ENCODE measurements at regions not wholly inside any gene's neighbourhood (a gene's known extent, or its start where the extent isn't known, plus 50 kb on each side); places are given as distances from the start of the nearest gene placed in this dataset.

DNA sequence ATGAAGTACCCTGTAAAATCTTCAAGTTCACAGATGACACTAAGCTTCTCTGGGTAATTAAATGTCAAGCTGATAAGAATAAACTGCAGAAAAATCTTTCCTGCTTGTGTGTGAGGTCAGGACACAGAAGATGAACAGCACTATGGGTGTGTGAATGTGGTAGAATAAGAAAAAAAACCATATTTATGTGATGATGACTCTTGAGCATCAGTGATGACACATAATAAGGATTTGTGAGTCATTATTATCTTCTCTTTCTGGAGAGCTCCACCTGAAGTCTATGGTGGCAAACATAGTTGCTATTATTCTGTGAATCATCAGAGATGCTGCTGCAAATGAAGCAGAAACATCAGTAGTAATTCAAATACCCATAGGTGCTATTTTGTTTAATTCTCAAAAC is 422.4 kb downstream of the DIPK2A start:
- ChIA-PET POLR2A (no interaction called here), CTCF (no interaction called here)
- no peak for TF ChIP-seq FOXM1 (IDR thresholded peaks at IDR 0.05; ENCODE audit: borderline replicate concordance)
- no peak for TF ChIP-seq SP1 (IDR thresholded peaks at IDR 0.05)
- TF ChIP-seq NFRKB (IDR thresholded peaks at IDR 0.05), result no peak
- TF ChIP-seq LEF1 (IDR thresholded peaks at IDR 0.05; ENCODE audit: borderline replicate concordance), result no peak
- TF ChIP-seq BHLHE40 (IDR thresholded peaks at IDR 0.05; ENCODE audit: borderline replicate concordance), result no peak
- no peak for TF ChIP-seq ELF4 (IDR thresholded peaks at IDR 0.05)
- no peak for TF ChIP-seq HDGF (IDR thresholded peaks at IDR 0.05; ENCODE audit: borderline replicate concordance)
- no peak for TF ChIP-seq L3MBTL2 (conservative IDR thresholded peaks at IDR 0.05)
- TF ChIP-seq CTBP1 (IDR thresholded peaks at IDR 0.05; ENCODE audit: borderline replicate concordance), result no peak
- TF ChIP-seq PKNOX1 (IDR thresholded peaks at IDR 0.05), result no peak
- no peak for TF ChIP-seq FOXA1 (IDR thresholded peaks at IDR 0.05)
- TF ChIP-seq ARNT (IDR thresholded peaks at IDR 0.05), result no peak
- TF ChIP-seq FOXK2 (IDR thresholded peaks at IDR 0.05), result no peak
- DNase-seq (ENCODE audit: extremely low spot score), result no peak

DNA sequence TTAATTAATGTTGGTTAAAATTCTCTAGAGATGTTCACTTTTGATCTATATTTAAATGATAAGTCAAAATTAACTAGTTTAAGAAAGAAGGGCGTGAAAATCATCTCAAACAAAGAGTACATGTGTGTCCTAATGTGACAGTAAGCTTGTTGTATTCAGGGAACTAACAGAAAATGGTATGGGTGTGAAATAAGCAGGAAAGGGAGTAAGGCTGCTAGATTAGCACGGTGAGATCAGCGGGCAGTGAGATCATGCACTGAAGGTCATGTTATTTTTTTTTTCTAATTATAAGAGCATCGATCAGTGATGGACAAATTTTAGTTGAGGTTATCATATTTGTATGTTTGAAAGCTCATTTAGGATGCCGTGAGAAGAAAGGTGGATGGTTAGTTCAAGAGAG is 430.8 kb downstream of the DIPK2A start:
- ChIA-PET CTCF (no interaction called here), POLR2A (interaction anchor here (1.6 kb wide), 1 partner anchor 431 kb away, joined by 8 read pairs; the partner anchor contains the start of gene DIPK2A)

GRCh38 chr3:144403040-144403457 is 431.4 kb downstream of the DIPK2A start:
- ChIA-PET CTCF (no interaction called here), POLR2A (interaction anchor here (1.6 kb wide), 1 partner anchor 431 kb away, joined by 8 read pairs; the partner anchor contains the start of gene DIPK2A)
- TF ChIP-seq FOXK2 (IDR thresholded peaks at IDR 0.05) (no peak), ARNT (IDR thresholded peaks at IDR 0.05) (no peak), L3MBTL2 (conservative IDR thresholded peaks at IDR 0.05) (no peak)
- no peak for DNase-seq (ENCODE audit: extremely low spot score)

More for the DNA sequence above, 430.8 kb downstream of the DIPK2A start:
- no peak for DNase-seq (ENCODE audit: extremely low spot score)
- TF ChIP-seq PKNOX1 (IDR thresholded peaks at IDR 0.05), result no peak
- no peak for TF ChIP-seq SUZ12 (IDR thresholded peaks at IDR 0.05)
- TF ChIP-seq CTBP1 (IDR thresholded peaks at IDR 0.05; ENCODE audit: borderline replicate concordance), result no peak
- no peak for TF ChIP-seq FOXK2 (IDR thresholded peaks at IDR 0.05)
- no peak for TF ChIP-seq NFRKB (IDR thresholded peaks at IDR 0.05)
- TF ChIP-seq FOXM1 (IDR thresholded peaks at IDR 0.05; ENCODE audit: borderline replicate concordance), result no peak
- no peak for TF ChIP-seq ZNF384 (IDR thresholded peaks at IDR 0.05)
- no peak for TF ChIP-seq L3MBTL2 (conservative IDR thresholded peaks at IDR 0.05)
- no peak for TF ChIP-seq ELF4 (IDR thresholded peaks at IDR 0.05)
- TF ChIP-seq SP1 (IDR thresholded peaks at IDR 0.05), result no peak
- TF ChIP-seq ARNT (IDR thresholded peaks at IDR 0.05), result no peak
- no peak for TF ChIP-seq LEF1 (IDR thresholded peaks at IDR 0.05; ENCODE audit: borderline replicate concordance)
- no peak for TF ChIP-seq HDGF (IDR thresholded peaks at IDR 0.05; ENCODE audit: borderline replicate concordance)

GRCh38 chr3:144407335-144407734 is 435.7 kb downstream of the DIPK2A start:
- DNase-seq (ENCODE audit: extremely low spot score), result no peak
- POLR2A ChIA-PET, result no interaction called here
- CTCF ChIA-PET, result no interaction called here
- TF ChIP-seq CTBP1 (IDR thresholded peaks at IDR 0.05; ENCODE audit: borderline replicate concordance), result no peak
- no peak for TF ChIP-seq SUZ12 (IDR thresholded peaks at IDR 0.05)
- no peak for TF ChIP-seq LEF1 (IDR thresholded peaks at IDR 0.05; ENCODE audit: borderline replicate concordance)

- CTCF ChIA-PET, result no interaction called here
- no peak for DNase-seq (ENCODE audit: extremely low spot score)
- POLR2A ChIA-PET, result no interaction called here
Observed at GRCh38 chr3:144409319-144409718, 437.7 kb downstream of the DIPK2A start.

DNA sequence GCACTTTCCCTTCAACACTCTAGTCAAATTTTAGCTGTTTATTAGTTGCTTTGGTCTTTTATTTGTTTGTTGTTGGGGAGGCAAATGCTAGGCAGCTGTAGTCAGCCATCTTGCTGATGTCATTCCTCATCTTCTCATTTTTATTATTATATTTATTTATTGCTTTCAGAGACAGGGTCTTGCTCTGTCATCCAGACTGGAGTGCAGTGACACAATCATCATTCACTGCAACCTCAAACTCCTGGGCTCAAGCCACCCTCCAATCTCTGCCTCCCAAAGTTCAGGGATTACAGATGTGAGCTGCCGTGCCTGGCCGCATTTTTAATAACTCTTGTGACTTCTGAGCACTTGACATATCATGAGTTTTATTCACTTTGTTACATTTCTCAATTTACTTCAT is 441.4 kb downstream of the DIPK2A start:
- CTCF ChIA-PET, result no interaction called here
- DNase-seq (ENCODE audit: extremely low spot score), result no peak
- POLR2A ChIA-PET, result no interaction called here
- TF ChIP-seq FOXK2 (IDR thresholded peaks at IDR 0.05), result no peak

More at GRCh38 chr3:144409319-144409718, 437.7 kb downstream of the DIPK2A start:
- no peak for TF ChIP-seq HDGF (IDR thresholded peaks at IDR 0.05; ENCODE audit: borderline replicate concordance)
- no peak for TF ChIP-seq LEF1 (IDR thresholded peaks at IDR 0.05; ENCODE audit: borderline replicate concordance)
- no peak for TF ChIP-seq TARDBP (IDR thresholded peaks at IDR 0.05)

DNA sequence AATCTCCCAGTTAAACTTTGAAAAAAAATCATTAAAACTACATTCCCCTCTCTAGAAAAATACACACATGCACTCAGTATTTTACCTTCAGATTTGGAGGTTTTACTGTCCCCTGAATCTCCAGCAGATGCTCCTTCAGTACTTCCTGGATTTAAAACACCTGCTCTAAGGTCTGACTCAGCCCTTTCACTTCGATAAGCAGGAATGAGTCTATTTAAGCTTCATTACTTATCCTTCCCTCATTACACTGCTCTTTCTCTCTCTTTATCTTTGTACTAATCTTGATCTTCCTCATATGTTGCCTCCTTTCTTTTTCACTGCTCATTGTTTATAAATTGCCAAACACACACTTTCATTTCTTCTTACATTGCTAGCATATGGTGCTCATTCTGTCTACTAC is 443.9 kb downstream of the DIPK2A start:
- DNase-seq (ENCODE audit: extremely low spot score), result no peak
- CTCF ChIA-PET, result no interaction called here
- TF ChIP-seq FOXM1 (IDR thresholded peaks at IDR 0.05; ENCODE audit: borderline replicate concordance) (no peak), LEF1 (IDR thresholded peaks at IDR 0.05; ENCODE audit: borderline replicate concordance) (no peak), CTBP1 (IDR thresholded peaks at IDR 0.05; ENCODE audit: borderline replicate concordance) (no peak), FOXA1 (IDR thresholded peaks at IDR 0.05) (no peak), L3MBTL2 (conservative IDR thresholded peaks at IDR 0.05) (no peak), SUZ12 (IDR thresholded peaks at IDR 0.05) (no peak), TARDBP (IDR thresholded peaks at IDR 0.05) (no peak), SP1 (IDR thresholded peaks at IDR 0.05) (no peak), FOXK2 (IDR thresholded peaks at IDR 0.05) (no peak), NFRKB (IDR thresholded peaks at IDR 0.05) (no peak), BHLHE40 (IDR thresholded peaks at IDR 0.05; ENCODE audit: borderline replicate concordance) (no peak), ELF4 (IDR thresholded peaks at IDR 0.05) (no peak), HDGF (IDR thresholded peaks at IDR 0.05; ENCODE audit: borderline replicate concordance) (no peak), PKNOX1 (IDR thresholded peaks at IDR 0.05) (no peak), ARNT (IDR thresholded peaks at IDR 0.05) (no peak), ZNF384 (IDR thresholded peaks at IDR 0.05) (no peak)
- POLR2A ChIA-PET, result no interaction called here
